RWPE2 (cell line): ENCODE measurements at regions not wholly inside any gene's neighbourhood (a gene's known extent, or its start where the extent isn't known, plus 50 kb on each side); places are given as distances from the start of the nearest gene placed in this dataset.

Experiments
- ATAC-seq: fragments of 200-7000 bp; cut with Tn5 transposase; 3 replicates; pipeline ENCODE4 v1.9.1; 2021; ENCODE audit warnings: low read depth
- DNase-seq: peaks from one replicate; pipeline ENCODE4 v3.0.0-alpha.2; 2020; ENCODE audit warnings: low spot score
- H3K27ac ChIP-seq: fragments of 450-650 bp; 2 replicates; pipeline ENCODE4 v1.5.1; 2017; ENCODE audit warnings: mild to moderate bottlenecking; ENCODE audit not compliant: poor library complexity, severe bottlenecking
- H3K27me3 ChIP-seq: fragments of 250-450 bp; sonication (Bioruptor Pico); 2 replicates; pipeline ENCODE4 v1.5.1; 2021; ENCODE audit warnings: mild to moderate bottlenecking, moderate library complexity; ENCODE audit not compliant: insufficient read depth, poor library complexity, severe bottlenecking
- H3K36me3 ChIP-seq: fragments of 250-450 bp; sonication (Bioruptor Pico); 2 replicates; pipeline ENCODE4 v1.5.1; 2020; ENCODE audit warnings: low read depth, mild to moderate bottlenecking, moderate library complexity
- H3K4me1 ChIP-seq: fragments of 250-450 bp; sonication (Bioruptor Pico); 2 replicates; pipeline ENCODE4 v1.5.1; 2021; ENCODE audit warnings: mild to moderate bottlenecking, moderate library complexity; ENCODE audit not compliant: insufficient read depth, poor library complexity, severe bottlenecking
- H3K4me3 ChIP-seq: fragments of 250-450 bp; sonication (Bioruptor Pico); 2 replicates; pipeline ENCODE4 v1.5.1; 2021; ENCODE audit warnings: mild to moderate bottlenecking, moderate library complexity; ENCODE audit not compliant: severe bottlenecking
- H3K9me3 ChIP-seq: fragments of 250-450 bp; sonication (Bioruptor Pico); 2 replicates; pipeline ENCODE4 v1.5.1; 2021; ENCODE audit warnings: mild to moderate bottlenecking, moderate library complexity; ENCODE audit not compliant: severe bottlenecking
- TF ChIP-seq, protein P1 (sequence below): fragments of 450-650 bp; IDR thresholded peaks from one replicate; pipeline ENCODE4 v1.5.1; 2017; ENCODE audit warnings: mild to moderate bottlenecking, moderate library complexity; ENCODE audit not compliant: poor library complexity, severe bottlenecking

GRCh38 chr10:59580026-59580863, 129.4 kb downstream of the SLC16A9 start:
- H3K4me3 ChIP-seq = no peak overlapping the region
- TF ChIP-seq, protein P1, sequence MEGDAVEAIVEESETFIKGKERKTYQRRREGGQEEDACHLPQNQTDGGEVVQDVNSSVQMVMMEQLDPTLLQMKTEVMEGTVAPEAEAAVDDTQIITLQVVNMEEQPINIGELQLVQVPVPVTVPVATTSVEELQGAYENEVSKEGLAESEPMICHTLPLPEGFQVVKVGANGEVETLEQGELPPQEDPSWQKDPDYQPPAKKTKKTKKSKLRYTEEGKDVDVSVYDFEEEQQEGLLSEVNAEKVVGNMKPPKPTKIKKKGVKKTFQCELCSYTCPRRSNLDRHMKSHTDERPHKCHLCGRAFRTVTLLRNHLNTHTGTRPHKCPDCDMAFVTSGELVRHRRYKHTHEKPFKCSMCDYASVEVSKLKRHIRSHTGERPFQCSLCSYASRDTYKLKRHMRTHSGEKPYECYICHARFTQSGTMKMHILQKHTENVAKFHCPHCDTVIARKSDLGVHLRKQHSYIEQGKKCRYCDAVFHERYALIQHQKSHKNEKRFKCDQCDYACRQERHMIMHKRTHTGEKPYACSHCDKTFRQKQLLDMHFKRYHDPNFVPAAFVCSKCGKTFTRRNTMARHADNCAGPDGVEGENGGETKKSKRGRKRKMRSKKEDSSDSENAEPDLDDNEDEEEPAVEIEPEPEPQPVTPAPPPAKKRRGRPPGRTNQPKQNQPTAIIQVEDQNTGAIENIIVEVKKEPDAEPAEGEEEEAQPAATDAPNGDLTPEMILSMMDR = peak; percentile 57
- no peak overlapping the region for H3K27ac ChIP-seq
- no peaks in the 10 kb centered on the region for H3K9me3 ChIP-seq
- no peaks in the 10 kb centered on the region for H3K27me3 ChIP-seq
- H3K4me1 ChIP-seq = peaks cover 7% of the 10 kb centered on the region
- DNase-seq = no peak
- no peaks in the 10 kb centered on the region for H3K36me3 ChIP-seq
- no peak for ATAC-seq

GRCh38 chr10:59578741-59579140, 130.9 kb downstream of the SLC16A9 start:
- Histone ChIP-seq H3K4me3 (no peak overlapping the region), H3K9me3 (no peaks in the 10 kb centered on the region), H3K27me3 (peaks cover 4% of the 10 kb centered on the region), H3K36me3 (no peaks in the 10 kb centered on the region), H3K27ac (no peak overlapping the region), H3K4me1 (no peaks in the 10 kb centered on the region)
- ATAC-seq (no peak), DNase-seq (no peak)
- TF ChIP-seq, protein P1 = no peak

- peaks cover 4% of the 10 kb centered on the region for H3K27me3 ChIP-seq
- no peaks in the 10 kb centered on the region for H3K9me3 ChIP-seq
- H3K4me1 ChIP-seq = no peaks in the 10 kb centered on the region
- ATAC-seq (no peak), DNase-seq (no peak)
- TF ChIP-seq, protein P1 = no peak
- H3K4me3 ChIP-seq = no peak overlapping the region
- H3K27ac ChIP-seq = no peak overlapping the region
- no peaks in the 10 kb centered on the region for H3K36me3 ChIP-seq
Observed at GRCh38 chr10:59577984-59578383, 131.7 kb downstream of the SLC16A9 start.

- Histone ChIP-seq H3K9me3 (no peaks in the 10 kb centered on the region), H3K4me1 (no peaks in the 10 kb centered on the region), H3K4me3 (no peak overlapping the region), H3K27ac (no peak overlapping the region), H3K27me3 (peaks cover 4% of the 10 kb centered on the region), H3K36me3 (no peaks in the 10 kb centered on the region)
- TF ChIP-seq, protein P1 = no peak
- DNase-seq (no peak), ATAC-seq (peak; percentile 45; the same call in 1 of the 3 replicates)
Observed at GRCh38 chr10:59575269-59575668, 134.4 kb downstream of the SLC16A9 start.

- no peaks in the 10 kb centered on the region for H3K9me3 ChIP-seq
- no peaks in the 10 kb centered on the region for H3K4me1 ChIP-seq
- no peak for ATAC-seq
- H3K4me3 ChIP-seq = no peak overlapping the region
- no peaks in the 10 kb centered on the region for H3K27me3 ChIP-seq
- TF ChIP-seq, protein P1 = no peak
- DNase-seq = no peak
- no peaks in the 10 kb centered on the region for H3K36me3 ChIP-seq
- H3K27ac ChIP-seq = no peak overlapping the region
Observed at GRCh38 chr10:59563531-59563930, 146.1 kb downstream of the SLC16A9 start.
